ENCODE measurements at regions not wholly inside any gene's neighbourhood (a gene's known extent, or its start where the extent isn't known, plus 50 kb on each side); places are given as distances from the start of the nearest gene placed in this dataset.

DNA sequence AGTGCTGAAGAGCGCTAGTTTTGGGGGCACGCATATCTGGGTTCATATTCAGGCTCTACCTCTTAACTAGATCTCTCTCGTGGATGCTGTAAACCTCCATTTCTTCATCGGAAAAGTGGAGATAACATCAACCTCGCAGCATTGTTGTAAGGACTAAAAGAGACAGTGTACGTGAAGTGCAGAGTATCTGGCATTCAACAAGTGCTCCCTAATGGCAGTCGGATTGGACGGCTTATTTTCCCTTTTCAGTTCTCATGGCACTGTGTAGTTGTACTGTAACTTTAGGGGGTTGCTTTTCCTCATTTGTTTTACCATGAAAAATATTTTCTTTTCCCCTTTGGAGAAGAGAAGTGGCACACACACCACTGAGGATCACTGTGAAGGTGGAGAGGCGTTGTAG is 51.4 kb upstream of the ESX1 start:
- peaks cover 0 to 6% (median 0%) of the 10 kb centered on the region in 3 experiments for H3K27me3 ChIP-seq (ENCODE audit: control insufficient read depth in 3 of 3, insufficient read depth in 3 of 3, low read depth in 1 of 3, low read length in 3 of 3)
- no peak overlapping the region for H3K23ac ChIP-seq (ENCODE audit: low read depth, low read length, poor library complexity)
- H3K9ac ChIP-seq (ENCODE audit: low read depth, low read length, poor library complexity): no peak overlapping the region
- no peak overlapping the region for H4K8ac ChIP-seq (ENCODE audit: low read depth, low read length)
- H3K36me3 ChIP-seq (replicated peaks in 1 of 2; ENCODE audit: control insufficient read depth in 2 of 2, insufficient read depth in 2 of 2, low read length in 2 of 2): no peaks in the 10 kb centered on the region
- no peak overlapping the region for H3K18ac ChIP-seq (ENCODE audit: low read length)
- H2AK5ac ChIP-seq (ENCODE audit: low read depth, low read length): no peak overlapping the region
- no peaks in the 10 kb centered on the region for H3K4me1 ChIP-seq (ENCODE audit: control insufficient read depth in 2 of 2, insufficient read depth in 1 of 2, low read depth in 1 of 2, low read length in 2 of 2)
- H3K79me1 ChIP-seq (ENCODE audit: low read depth, low read length): no peaks in the 10 kb centered on the region
- no peak overlapping the region for H2BK15ac ChIP-seq (ENCODE audit: low read length)
- no peak overlapping the region for H3K27ac ChIP-seq (replicated peaks; ENCODE audit: low read length)
- no peak overlapping the region for H2AFZ ChIP-seq (ENCODE audit: low read length)
- H4K91ac ChIP-seq (ENCODE audit: low read depth, low read length, poor library complexity): no peak overlapping the region
- H3K4ac ChIP-seq (ENCODE audit: low read length): no peak overlapping the region
- no peak overlapping the region for H3K4me2 ChIP-seq (ENCODE audit: insufficient read depth, low read length, poor library complexity, severe bottlenecking)
- no CpG with 5 or more reads among the region's 9 CpGs for WGBS, 2 donors (ENCODE audit: extremely low coverage in 2 of 2, insufficient read length in 2 of 2, insufficient replicate concordance in 1 of 2)
- H3K14ac ChIP-seq (ENCODE audit: low read length): no peak overlapping the region
- no peak for DNase-seq (ENCODE audit: low spot score)
- no peak overlapping the region for H3K4me3 ChIP-seq (ENCODE audit: low read length in 2 of 2)
- H2BK120ac ChIP-seq (ENCODE audit: low read depth, low read length): no peak overlapping the region
- H2BK5ac ChIP-seq (ENCODE audit: low read length): no peak overlapping the region
- H2BK12ac ChIP-seq (ENCODE audit: low read length): no peak overlapping the region
- H3K9me3 ChIP-seq (replicated peaks in 1 of 2; ENCODE audit: control insufficient read depth in 2 of 2, insufficient read depth in 1 of 2, low read depth in 1 of 2, low read length in 2 of 2): no peaks in the 10 kb centered on the region

Data from neuronal stem cell (in vitro differentiated cells).